ENCODE measurements at regions not wholly inside any gene's neighbourhood (a gene's known extent, or its start where the extent isn't known, plus 50 kb on each side); places are given as distances from the start of the nearest gene placed in this dataset.

- H3K4me3 Mint-ChIP-seq = no peak overlapping the region
- intact Hi-C loops (cut with micrococcal nuclease) = no loop called here
- H3K9me3 Mint-ChIP-seq = peaks cover 57% of the 10 kb centered on the region
- no peaks in the 10 kb centered on the region for H3K36me3 Mint-ChIP-seq (ENCODE audit: low read depth)
- no peaks in the 10 kb centered on the region for H3K4me1 Mint-ChIP-seq (ENCODE audit: low read depth)
- no peak overlapping the region for H3K27ac Mint-ChIP-seq
- H3K27me3 Mint-ChIP-seq = no peaks in the 10 kb centered on the region
These were observed 288.4 kb upstream of the DPH6 start for GRCh38 chr15:35834216-35834830.

DNA sequence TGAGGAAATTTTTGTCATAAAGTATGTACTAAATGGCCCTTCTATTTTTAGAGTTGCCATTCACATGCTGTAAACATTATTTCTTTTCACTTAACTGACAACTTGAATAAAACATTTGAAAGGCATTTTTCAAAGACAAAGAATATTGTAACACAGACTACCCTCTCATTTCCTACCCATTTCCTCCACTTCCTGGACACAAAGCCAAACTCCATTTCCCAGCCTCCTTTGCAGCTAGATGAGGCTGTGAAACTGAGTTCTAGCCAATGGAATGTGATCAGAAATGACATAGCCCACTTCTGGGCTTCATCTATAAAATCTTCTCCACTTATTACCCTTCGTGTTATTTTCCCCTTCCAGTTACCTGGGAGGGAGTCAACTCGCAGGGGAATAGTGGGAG lies 288.9 kb upstream of the DPH6 start:
- Mint-ChIP-seq H3K4me3 (no peak overlapping the region), H3K4me1 (ENCODE audit: low read depth) (no peaks in the 10 kb centered on the region), H3K9me3 (peaks cover 58% of the 10 kb centered on the region), H3K27me3 (no peaks in the 10 kb centered on the region), H3K36me3 (ENCODE audit: low read depth) (no peaks in the 10 kb centered on the region), H3K27ac (no peak overlapping the region)
- intact Hi-C loops (cut with micrococcal nuclease) = no loop called here

GRCh38 chr15:35838424-35839111 lies 292.6 kb upstream of the DPH6 start:
- no peaks in the 10 kb centered on the region for H3K4me1 Mint-ChIP-seq (ENCODE audit: low read depth)
- intact Hi-C loops (cut with micrococcal nuclease) = no loop called here
- no peaks in the 10 kb centered on the region for H3K36me3 Mint-ChIP-seq (ENCODE audit: low read depth)
- H3K4me3 Mint-ChIP-seq = no peak overlapping the region
- no peaks in the 10 kb centered on the region for H3K27me3 Mint-ChIP-seq
- H3K27ac Mint-ChIP-seq = no peak overlapping the region
- H3K9me3 Mint-ChIP-seq = peaks cover 61% of the 10 kb centered on the region

GRCh38 chr15:35842631-35843030 lies 296.7 kb upstream of the DPH6 start:
- no peaks in the 10 kb centered on the region for H3K4me1 Mint-ChIP-seq (ENCODE audit: low read depth)
- H3K9me3 Mint-ChIP-seq = peaks cover 53% of the 10 kb centered on the region
- no peaks in the 10 kb centered on the region for H3K36me3 Mint-ChIP-seq (ENCODE audit: low read depth)
- intact Hi-C loops (cut with micrococcal nuclease) = no loop called here
- no peak overlapping the region for H3K27ac Mint-ChIP-seq
- H3K4me3 Mint-ChIP-seq = no peak overlapping the region
- H3K27me3 Mint-ChIP-seq = no peaks in the 10 kb centered on the region

DNA sequence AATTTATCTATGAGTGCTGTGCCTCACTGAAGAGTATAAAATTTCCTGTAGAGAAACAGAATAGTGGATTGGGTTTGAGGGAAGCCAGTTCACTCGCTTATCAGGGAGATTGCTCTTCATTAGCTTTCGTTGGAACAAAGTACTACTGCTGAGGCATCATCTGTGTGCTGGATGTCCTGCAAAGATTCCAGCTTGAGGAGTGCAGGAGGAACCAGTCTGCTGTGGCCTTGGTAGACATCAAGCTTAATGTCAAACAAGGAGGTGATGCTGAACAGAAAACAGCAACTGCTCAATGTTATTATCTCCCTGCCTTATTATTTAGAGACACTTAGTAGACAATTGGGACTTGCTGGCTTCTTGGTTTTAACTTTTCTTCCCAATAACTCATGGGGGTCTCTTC lies 297.5 kb upstream of the DPH6 start:
- H3K4me1 Mint-ChIP-seq (ENCODE audit: low read depth) = no peaks in the 10 kb centered on the region
- no peak overlapping the region for H3K27ac Mint-ChIP-seq
- no peak overlapping the region for H3K4me3 Mint-ChIP-seq
- H3K27me3 Mint-ChIP-seq = no peaks in the 10 kb centered on the region
- intact Hi-C loops (cut with micrococcal nuclease) = no loop called here
- peaks cover 46% of the 10 kb centered on the region for H3K9me3 Mint-ChIP-seq
- no peaks in the 10 kb centered on the region for H3K36me3 Mint-ChIP-seq (ENCODE audit: low read depth)

- intact Hi-C loops (cut with micrococcal nuclease) = no loop called here
- Mint-ChIP-seq H3K27me3 (no peaks in the 10 kb centered on the region), H3K27ac (no peak overlapping the region), H3K4me3 (no peak overlapping the region), H3K9me3 (peaks cover 11% of the 10 kb centered on the region), H3K4me1 (ENCODE audit: low read depth) (no peaks in the 10 kb centered on the region), H3K36me3 (ENCODE audit: low read depth) (no peaks in the 10 kb centered on the region)
These were observed 304.3 kb upstream of the DPH6 start for GRCh38 chr15:35850284-35850683.

- Mint-ChIP-seq H3K4me1 (ENCODE audit: low read depth) (no peaks in the 10 kb centered on the region), H3K27me3 (no peaks in the 10 kb centered on the region), H3K27ac (no peak overlapping the region), H3K9me3 (peaks cover 11% of the 10 kb centered on the region), H3K36me3 (ENCODE audit: low read depth) (no peaks in the 10 kb centered on the region), H3K4me3 (no peak overlapping the region)
- intact Hi-C loops (cut with micrococcal nuclease) = no loop called here
These were observed 305.5 kb upstream of the DPH6 start for GRCh38 chr15:35851491-35851890.

- no peaks in the 10 kb centered on the region for H3K27me3 Mint-ChIP-seq
These were observed 307.1 kb upstream of the DPH6 start for GRCh38 chr15:35852818-35853624.

GRCh38 chr15:35854316-35854715 lies 308.4 kb upstream of the DPH6 start:
- Mint-ChIP-seq H3K27me3 (no peaks in the 10 kb centered on the region), H3K27ac (no peak overlapping the region), H3K4me1 (ENCODE audit: low read depth) (no peaks in the 10 kb centered on the region), H3K36me3 (ENCODE audit: low read depth) (no peaks in the 10 kb centered on the region), H3K4me3 (no peak overlapping the region), H3K9me3 (peaks cover 11% of the 10 kb centered on the region)
- intact Hi-C loops (cut with micrococcal nuclease) = no loop called here

More at GRCh38 chr15:35852818-35853624, 307.1 kb upstream of the DPH6 start:
- intact Hi-C loops (cut with micrococcal nuclease) = no loop called here
- H3K27ac Mint-ChIP-seq = no peak overlapping the region
- no peak overlapping the region for H3K4me3 Mint-ChIP-seq
- peaks cover 11% of the 10 kb centered on the region for H3K9me3 Mint-ChIP-seq
- H3K4me1 Mint-ChIP-seq (ENCODE audit: low read depth) = no peaks in the 10 kb centered on the region
- no peaks in the 10 kb centered on the region for H3K36me3 Mint-ChIP-seq (ENCODE audit: low read depth)

DNA sequence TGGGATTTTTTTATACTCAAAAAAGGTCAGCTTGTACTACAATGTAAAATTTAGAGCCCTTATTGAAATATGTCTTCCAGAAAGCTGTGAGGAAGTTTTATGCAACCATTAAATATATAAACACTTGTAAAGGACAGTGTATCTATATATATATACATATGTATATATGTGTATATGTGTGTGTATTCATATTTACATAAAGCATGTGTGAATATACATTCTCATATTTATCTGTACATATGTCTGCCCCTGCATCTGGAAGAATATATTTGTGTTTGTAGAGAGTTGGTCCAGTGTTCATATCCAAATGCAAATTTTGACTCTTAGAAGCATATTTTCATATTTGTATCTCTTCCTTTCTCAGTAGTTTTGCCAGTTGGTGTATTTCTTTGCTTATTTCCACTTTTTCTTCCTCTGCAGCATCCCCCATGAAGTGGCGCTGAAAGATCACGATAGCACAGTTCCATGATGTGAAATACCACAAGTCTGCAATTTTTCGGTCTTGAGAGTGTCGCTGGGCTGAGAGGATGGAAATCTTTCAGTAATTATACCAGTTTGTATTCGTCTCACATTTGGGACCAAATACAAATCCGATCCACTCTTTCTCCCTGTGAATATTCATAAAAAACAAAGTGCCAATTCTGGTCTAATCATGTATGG lies 311.7 kb upstream of the DPH6 start:
- Mint-ChIP-seq H3K4me3 (no peak overlapping the region), H3K27ac (no peak overlapping the region), H3K27me3 (no peaks in the 10 kb centered on the region), H3K36me3 (ENCODE audit: low read depth) (no peaks in the 10 kb centered on the region), H3K4me1 (ENCODE audit: low read depth) (no peaks in the 10 kb centered on the region), H3K9me3 (no peaks in the 10 kb centered on the region)
- intact Hi-C loops (cut with micrococcal nuclease) = no loop called here

DNA sequence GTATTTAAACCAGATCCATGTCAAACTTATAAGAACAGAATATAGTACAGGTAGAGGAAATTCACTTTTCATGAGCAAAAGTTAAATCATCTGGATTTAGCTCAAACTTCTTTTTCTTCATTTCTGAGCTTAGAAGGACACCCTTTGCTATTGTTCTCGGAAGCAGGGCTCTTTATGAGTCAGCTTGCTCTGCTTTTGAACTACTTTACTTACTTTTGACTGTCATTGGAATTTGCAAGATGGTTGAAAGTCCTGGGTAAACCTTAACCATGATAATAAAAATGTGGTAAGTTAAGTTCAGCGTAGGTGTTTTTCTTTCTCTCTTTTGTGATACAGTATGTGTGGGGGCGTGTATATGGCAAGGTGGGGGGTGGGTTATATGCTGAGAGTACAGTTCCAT lies 312.7 kb upstream of the DPH6 start:
- no peaks in the 10 kb centered on the region for H3K27me3 Mint-ChIP-seq
- H3K27ac Mint-ChIP-seq = no peak overlapping the region
- intact Hi-C loops (cut with micrococcal nuclease) = no loop called here
- no peaks in the 10 kb centered on the region for H3K36me3 Mint-ChIP-seq (ENCODE audit: low read depth)
- no peaks in the 10 kb centered on the region for H3K9me3 Mint-ChIP-seq
- H3K4me1 Mint-ChIP-seq (ENCODE audit: low read depth) = no peaks in the 10 kb centered on the region
- no peak overlapping the region for H3K4me3 Mint-ChIP-seq

DNA sequence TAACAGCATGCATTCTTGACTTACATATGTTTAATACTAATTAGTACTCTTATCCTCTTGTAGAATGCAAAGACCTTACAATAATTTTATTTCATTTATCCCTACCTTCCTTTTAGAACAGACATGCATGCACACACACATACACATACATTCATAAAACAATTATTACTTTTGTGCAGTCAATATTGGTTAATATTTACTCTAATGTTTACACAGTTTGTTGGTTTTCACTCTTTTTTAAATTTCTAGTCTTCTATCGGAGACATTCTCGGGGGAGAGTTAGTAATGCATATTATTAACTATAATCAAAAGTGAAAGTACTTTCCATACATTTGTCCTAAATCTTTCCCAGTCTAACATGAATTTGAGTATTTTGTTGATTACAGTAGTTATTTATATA lies 317.7 kb upstream of the DPH6 start:
- Mint-ChIP-seq H3K27ac (no peak overlapping the region), H3K9me3 (no peaks in the 10 kb centered on the region), H3K4me1 (ENCODE audit: low read depth) (no peaks in the 10 kb centered on the region), H3K27me3 (no peaks in the 10 kb centered on the region), H3K4me3 (no peak overlapping the region), H3K36me3 (ENCODE audit: low read depth) (no peaks in the 10 kb centered on the region)
- intact Hi-C loops (cut with micrococcal nuclease) = no loop called here

GRCh38 chr15:35867356-35867755 lies 321.4 kb upstream of the DPH6 start:
- Mint-ChIP-seq H3K4me3 (no peak overlapping the region), H3K9me3 (peaks cover 8% of the 10 kb centered on the region), H3K4me1 (ENCODE audit: low read depth) (no peaks in the 10 kb centered on the region), H3K36me3 (ENCODE audit: low read depth) (no peaks in the 10 kb centered on the region), H3K27ac (no peak overlapping the region), H3K27me3 (no peaks in the 10 kb centered on the region)
- intact Hi-C loops (cut with micrococcal nuclease) = no loop called here

GRCh38 chr15:35871282-35871681 lies 325.3 kb upstream of the DPH6 start:
- Mint-ChIP-seq H3K27me3 (no peaks in the 10 kb centered on the region), H3K4me3 (no peak overlapping the region), H3K4me1 (ENCODE audit: low read depth) (no peaks in the 10 kb centered on the region), H3K27ac (no peak overlapping the region), H3K36me3 (ENCODE audit: low read depth) (no peaks in the 10 kb centered on the region), H3K9me3 (peaks cover 8% of the 10 kb centered on the region)
- intact Hi-C loops (cut with micrococcal nuclease) = no loop called here
